HG03520 (cell line): ENCODE measurements at regions not wholly inside any gene's neighbourhood (a gene's known extent, or its start where the extent isn't known, plus 50 kb on each side); places are given as distances from the start of the nearest gene placed in this dataset.
"Not testable (repeated sequence)": the region's sequence is repeated elsewhere in the genome, so short reads cannot be mapped to it uniquely, and the experiment has no call there.

Experiments
- ATAC-seq: cut with Tn5 transposase; IDR thresholded peaks from one replicate; pipeline ENCODE4 v1.9.1; 2021; ENCODE audit warnings: mild to moderate bottlenecking, moderate library complexity; ENCODE audit not compliant: unreplicated experiment

- not testable (repeated sequence) for ATAC-seq
Observed at GRCh38 chr16:29222008-29222407, 184.5 kb downstream of the NPIPB11 start.

DNA sequence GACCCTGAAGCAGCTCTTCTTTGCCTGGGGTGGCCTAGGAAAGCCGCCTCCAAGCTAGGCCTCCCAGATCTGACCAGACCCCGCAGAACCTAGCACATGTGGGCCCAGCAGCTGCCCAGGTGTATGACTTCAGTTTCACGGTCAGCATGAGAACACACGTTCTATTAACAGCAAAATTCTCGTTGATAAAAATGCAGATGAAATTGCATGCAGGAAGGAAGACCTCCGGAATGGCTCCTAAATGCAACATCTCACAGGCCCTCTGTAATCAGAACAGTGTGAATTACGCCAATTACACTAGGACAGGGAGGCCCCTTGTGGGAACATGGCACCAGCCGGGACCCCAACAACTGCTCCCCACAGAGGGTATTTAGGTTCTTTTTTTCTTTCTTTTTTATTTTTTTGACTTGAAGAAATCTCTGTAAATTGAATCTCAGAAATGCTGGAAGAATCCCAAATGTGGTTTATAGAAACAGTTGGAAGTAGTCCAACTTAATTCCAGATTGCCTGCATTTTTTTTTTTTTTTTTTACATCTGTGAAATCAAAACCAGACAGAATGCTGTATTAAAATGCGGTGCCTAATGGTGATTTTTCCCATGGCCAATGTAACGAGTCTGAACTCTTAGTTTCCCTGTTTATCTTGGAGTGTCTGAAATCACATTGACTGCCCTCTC is 185.1 kb downstream of the NPIPB11 start:
- not testable (repeated sequence) for ATAC-seq

GRCh38 chr16:29220647-29221191 is 185.8 kb downstream of the NPIPB11 start:
- not testable (repeated sequence) for ATAC-seq

DNA sequence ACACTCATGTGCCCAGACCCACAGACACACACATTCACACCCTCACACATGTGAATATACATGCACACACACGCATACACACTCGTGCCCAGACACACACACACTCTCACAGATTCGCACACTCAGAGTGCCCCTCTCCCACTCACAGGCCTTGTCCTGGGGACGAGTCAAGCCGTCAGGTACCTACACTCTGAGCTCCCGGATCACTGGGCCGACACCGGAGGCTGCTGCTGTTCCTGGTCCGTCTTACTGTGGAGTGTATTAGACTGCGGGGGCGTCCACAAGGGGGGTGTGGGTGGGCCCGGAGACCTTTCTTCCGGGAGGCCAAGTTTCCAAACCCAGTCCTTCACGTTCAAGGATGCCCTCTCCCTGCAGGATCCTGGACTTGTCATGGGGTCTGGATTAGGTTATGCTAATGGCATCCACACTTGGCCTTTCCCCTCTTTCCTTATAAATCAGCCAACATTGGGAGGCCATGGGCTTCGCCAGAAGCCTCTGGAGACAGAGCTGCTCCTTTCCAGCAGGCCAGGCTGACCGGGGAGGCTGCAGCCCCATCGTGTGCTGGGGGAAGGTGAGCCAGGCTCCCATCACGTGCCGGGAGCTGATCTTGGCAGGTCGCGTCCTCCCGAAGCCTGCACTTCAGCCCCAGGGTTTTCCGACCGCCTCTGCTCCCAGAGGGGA is 186.4 kb downstream of the NPIPB11 start:
- ATAC-seq: not testable (repeated sequence)

DNA sequence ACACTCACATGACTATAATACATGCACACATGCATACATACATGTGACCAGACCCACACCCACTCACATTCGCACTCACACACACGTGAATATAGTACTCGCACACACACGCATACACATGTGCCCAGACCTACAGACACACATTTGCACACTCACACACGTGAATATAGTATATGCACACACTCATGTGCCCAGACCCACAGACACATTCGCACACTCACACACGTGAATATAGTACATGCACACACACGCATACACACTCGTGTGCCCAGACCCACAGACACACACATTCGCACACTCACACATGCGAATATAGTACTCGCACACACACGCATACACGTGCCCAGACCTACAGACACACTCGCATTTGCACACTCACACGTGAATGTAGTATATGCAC is 186.9 kb downstream of the NPIPB11 start:
- not testable (repeated sequence) for ATAC-seq

- not testable (repeated sequence) for ATAC-seq
Observed at GRCh38 chr16:29218649-29219048, 187.9 kb downstream of the NPIPB11 start.

DNA sequence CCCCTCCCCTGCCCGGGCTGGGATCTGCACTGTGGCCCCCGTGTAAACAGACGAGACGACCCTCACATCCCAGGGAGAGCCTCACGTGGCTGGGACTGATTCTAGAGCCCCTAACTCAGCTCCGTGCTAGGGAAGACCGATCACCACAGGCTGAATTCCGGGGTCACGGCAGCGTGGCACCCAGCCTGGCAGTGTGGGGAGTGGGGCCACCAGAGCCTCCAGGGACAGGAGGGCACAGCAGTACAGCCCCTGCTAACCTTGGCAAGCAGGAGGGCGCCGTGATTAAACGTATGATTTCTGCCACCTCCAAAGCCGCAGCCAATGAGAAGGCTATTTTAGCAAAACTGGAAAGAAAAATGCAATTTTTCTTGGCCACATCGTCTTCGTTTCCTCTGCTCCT is 188.3 kb downstream of the NPIPB11 start:
- ATAC-seq: not testable (repeated sequence)

- not testable (repeated sequence) for ATAC-seq
Observed at GRCh38 chr16:29217752-29218126, 188.8 kb downstream of the NPIPB11 start.

- ATAC-seq: not testable (repeated sequence)
Observed at GRCh38 chr16:29217104-29217751, 189.3 kb downstream of the NPIPB11 start.

GRCh38 chr16:29213770-29214169 is 192.7 kb downstream of the NPIPB11 start:
- ATAC-seq: not testable (repeated sequence)

DNA sequence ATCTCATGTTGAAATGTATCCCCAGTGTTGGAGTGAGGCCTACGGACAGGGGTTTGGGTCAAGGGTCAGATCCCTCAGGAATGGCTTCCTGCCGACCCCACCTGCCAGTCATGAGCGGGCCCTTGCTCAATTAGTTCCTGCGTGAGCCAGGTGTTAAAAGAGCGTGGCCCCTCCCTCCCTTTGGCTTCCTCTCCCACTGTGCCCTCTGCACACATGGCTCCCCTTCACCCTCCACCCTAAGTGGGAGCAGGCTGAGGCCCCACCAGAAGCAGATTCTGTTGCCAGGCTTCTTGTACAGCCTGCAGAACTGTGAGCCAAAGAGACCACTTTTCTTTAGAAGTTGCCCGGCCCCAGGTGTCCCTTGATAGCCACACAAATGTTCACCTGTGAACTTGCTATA is 193.3 kb downstream of the NPIPB11 start:
- not testable (repeated sequence) for ATAC-seq

GRCh38 chr16:29212084-29213027 is 194.2 kb downstream of the NPIPB11 start:
- not testable (repeated sequence) for ATAC-seq

DNA sequence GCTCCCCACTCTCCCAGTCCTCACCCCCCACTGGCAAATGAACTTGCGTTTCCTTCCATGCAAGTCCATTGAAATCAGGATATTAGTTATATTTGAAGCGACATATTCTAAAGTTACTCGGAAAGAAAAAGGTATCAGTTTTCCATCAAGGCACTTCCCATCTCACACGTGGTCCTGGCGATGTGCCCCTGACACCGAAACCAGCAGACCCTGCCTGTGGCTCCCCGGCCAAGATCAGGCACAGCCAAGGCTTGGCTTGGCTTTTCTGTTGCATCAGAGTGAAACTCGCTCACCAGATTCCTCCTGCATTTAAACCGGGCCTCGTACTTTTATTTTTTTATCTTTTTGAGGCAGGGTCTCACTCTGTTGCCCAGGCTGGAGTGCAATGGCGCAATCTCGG is 195.1 kb downstream of the NPIPB11 start:
- not testable (repeated sequence) for ATAC-seq

GRCh38 chr16:29210299-29211150 is 196.0 kb downstream of the NPIPB11 start:
- not testable (repeated sequence) for ATAC-seq

DNA sequence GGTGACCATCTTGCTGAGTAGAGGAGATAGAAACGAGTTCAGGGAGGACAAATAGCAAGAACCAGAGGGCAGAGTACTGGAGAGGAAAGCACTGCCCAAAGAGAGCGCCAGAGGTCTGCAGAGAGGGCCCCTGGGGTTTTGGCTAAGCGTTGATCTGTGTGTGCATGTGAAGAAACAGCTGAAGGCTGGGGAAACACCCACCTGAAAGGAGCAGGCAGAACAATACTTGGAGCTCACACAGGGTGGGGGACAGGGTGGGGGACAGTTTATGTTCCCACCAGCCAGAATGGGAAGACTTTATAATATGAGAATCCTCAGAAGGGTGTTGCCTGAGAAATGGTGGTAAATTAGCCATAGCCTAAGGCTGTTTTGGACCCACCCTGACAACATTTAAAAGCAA is 200.4 kb downstream of the NPIPB11 start:
- ATAC-seq: not testable (repeated sequence)

DNA sequence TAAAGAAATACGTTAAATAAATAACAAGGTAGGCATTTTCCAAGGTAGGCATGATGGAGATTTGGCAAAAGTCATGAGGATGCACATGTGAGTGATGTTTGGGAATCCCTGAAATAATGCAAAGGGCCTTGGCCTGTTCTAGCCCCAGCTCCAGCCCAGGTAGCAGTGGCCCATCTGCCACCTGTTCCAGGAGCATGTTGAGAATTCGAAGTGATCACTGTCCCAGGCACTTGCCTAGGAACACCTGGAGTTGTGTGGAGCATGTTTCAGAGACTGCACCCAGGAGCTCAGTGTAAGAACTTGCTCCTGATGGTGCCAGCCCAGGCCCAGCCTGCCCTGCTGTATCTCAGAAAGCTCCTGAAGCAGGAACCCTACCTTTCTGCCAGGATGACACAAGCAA is 201.4 kb downstream of the NPIPB11 start:
- ATAC-seq: not testable (repeated sequence)

DNA sequence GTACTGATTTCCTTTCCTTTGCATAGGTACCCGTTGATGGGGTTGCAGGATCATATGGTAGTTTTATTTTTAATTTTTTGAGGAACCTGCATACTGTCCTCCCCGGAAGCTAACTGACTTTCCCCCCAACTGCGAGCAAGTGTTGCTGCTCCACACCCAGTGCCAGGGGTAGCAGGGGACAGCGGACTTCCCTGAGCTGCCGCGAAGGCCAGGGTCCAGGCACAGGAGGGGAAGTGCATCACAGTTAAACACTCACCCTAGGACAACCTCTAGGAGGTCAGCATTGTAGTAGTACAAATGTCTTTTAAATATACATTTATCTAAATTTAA is 201.7 kb downstream of the NPIPB11 start:
- ATAC-seq: no peak

DNA sequence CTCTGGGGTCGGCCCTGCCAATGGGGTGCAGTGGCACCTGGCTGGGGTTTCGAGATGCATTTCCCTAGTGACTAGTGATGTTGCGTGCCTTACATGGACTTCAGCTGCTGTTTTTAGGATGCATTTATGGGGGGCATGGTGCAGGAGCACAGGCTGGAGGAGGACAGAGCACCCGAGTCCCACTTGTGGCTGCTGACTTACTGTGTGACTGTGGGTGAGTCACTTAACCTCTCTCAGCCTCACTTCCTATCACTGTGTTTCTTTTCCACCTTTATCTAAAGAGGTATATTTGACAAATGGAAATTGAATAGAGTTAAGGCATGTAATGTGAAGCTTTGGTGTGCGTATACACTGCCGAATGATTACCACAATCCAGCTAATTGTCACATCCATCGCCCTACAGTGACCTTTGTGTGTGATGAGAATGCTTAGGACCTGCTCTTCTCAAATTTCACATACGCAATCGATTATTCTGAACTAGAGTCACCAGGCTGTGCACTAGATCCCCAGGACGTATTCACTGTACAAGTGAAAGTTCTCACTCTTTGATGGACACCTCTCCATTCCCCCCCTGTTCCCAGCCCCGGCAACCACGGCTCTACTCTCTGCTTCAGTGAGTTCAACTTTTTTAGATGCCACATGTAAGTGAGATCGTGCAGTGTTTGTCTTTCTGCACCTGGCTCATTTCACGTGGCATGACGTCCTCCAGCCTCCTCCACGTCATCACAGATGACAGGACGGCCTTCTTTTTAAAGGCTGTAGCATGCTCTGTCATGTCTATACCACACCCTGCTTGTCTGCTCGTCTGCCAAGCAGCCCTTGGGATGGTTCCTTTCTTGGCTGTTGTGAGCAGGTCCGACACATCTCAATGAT is 202.3 kb downstream of the NPIPB11 start:
- ATAC-seq: not testable (repeated sequence)
